Peyer's patch (tissue), 4 donors: ENCODE measurements at regions not wholly inside any gene's neighbourhood (a gene's known extent, or its start where the extent isn't known, plus 50 kb on each side); places are given as distances from the start of the nearest gene placed in this dataset.

Experiments
- CTCF ChIP-seq, 6 experiments: fragments of 450-650 bp in 4 of 6; fragments of 200-600 bp in 2 of 6; sonication (generic) in 1 of 6; IDR thresholded peaks; one replicate each; pipeline ENCODE4 v1.5.1; 2017 to 2019; ENCODE audit warnings: antibody characterized with exemption in 6 of 6, mild to moderate bottlenecking in 3 of 6, moderate library complexity in 1 of 6
- POLR2A ChIP-seq, 2 donors: fragments of 450-650 bp; IDR thresholded peaks; one replicate each; pipeline ENCODE4 v1.5.1; 2017; ENCODE audit warnings: antibody characterized with exemption in 2 of 2, mild to moderate bottlenecking in 2 of 2, moderate library complexity in 2 of 2

- TF ChIP-seq CTCF (IDR thresholded peaks at IDR 0.05), result no peak
- TF ChIP-seq POLR2A (IDR thresholded peaks at IDR 0.05), result no peak
Measured at GRCh38 chrX:20623448-20623847, 356.7 kb upstream of the RPS6KA3 start.
